ENCODE measurements at regions not wholly inside any gene's neighbourhood (a gene's known extent, or its start where the extent isn't known, plus 50 kb on each side); places are given as distances from the start of the nearest gene placed in this dataset.

DNA sequence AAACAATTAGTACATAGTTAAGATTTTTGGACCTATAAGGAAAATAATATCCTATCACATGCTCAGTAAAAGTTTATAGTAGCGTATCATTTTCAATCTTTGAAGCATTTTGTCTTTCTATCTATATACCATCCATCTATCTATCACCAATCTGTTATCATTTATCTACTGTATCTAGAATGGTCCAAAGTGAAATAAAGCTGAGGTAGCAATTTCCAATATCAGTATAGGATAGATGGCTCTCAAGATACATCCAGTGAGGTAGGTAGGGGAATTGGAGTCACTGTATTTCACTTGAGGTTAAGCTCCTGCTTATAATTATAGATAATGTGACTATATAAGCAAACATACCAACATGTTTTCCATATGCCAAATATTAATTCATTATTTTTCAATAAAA lies 889.1 kb upstream of the CTNND2 start:
- no peak for DNase-seq (ENCODE audit: low spot score)
- Mint-ChIP-seq H3K27me3 (ENCODE audit: unreplicated experiment) (peaks cover 7% of the 10 kb centered on the region), H3K27ac (ENCODE audit: unreplicated experiment) (no peak overlapping the region)

DNA sequence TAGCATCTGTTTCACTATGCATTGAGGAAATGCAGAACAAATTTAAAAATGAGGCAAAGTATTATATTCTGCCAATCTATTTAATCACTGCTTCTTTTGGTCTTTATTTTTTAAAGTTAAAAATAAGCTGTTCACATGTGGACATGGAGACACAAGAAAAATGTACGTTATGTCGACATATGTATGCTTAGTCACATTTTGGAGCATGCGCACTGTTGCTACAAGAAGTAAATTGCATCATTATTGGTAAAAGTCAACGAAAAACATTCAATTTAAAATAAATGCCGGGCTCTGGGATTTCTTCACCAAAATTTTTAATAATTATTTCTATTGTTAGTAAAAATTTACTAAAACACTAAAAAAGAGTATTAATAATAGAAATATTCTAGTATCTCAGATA lies 876.3 kb upstream of the CTNND2 start:
- no peaks in the 10 kb centered on the region for H3K36me3 Mint-ChIP-seq (ENCODE audit: low read depth, unreplicated experiment)
- H3K27me3 Mint-ChIP-seq (ENCODE audit: unreplicated experiment) = no peaks in the 10 kb centered on the region
- H3K9me3 Mint-ChIP-seq (ENCODE audit: unreplicated experiment) = no peaks in the 10 kb centered on the region
- no peak for DNase-seq (ENCODE audit: low spot score)
- H3K27ac Mint-ChIP-seq (ENCODE audit: unreplicated experiment) = no peak overlapping the region
- H3K4me3 Mint-ChIP-seq (ENCODE audit: unreplicated experiment) = no peak overlapping the region
- no peak for TF ChIP-seq CTCF (IDR thresholded peaks at IDR 0.05; ENCODE audit: unreplicated experiment)
- H3K4me1 Mint-ChIP-seq (ENCODE audit: unreplicated experiment) = peaks cover 3% of the 10 kb centered on the region

More for the DNA sequence above, 889.1 kb upstream of the CTNND2 start:
- Mint-ChIP-seq H3K4me3 (ENCODE audit: unreplicated experiment) (no peak overlapping the region), H3K36me3 (ENCODE audit: low read depth, unreplicated experiment) (peaks cover 19% of the 10 kb centered on the region), H3K4me1 (ENCODE audit: unreplicated experiment) (no peaks in the 10 kb centered on the region), H3K9me3 (ENCODE audit: unreplicated experiment) (no peaks in the 10 kb centered on the region)
- no peak for TF ChIP-seq CTCF (IDR thresholded peaks at IDR 0.05; ENCODE audit: unreplicated experiment)

- Mint-ChIP-seq H3K4me3 (ENCODE audit: unreplicated experiment) (no peak overlapping the region), H3K27me3 (ENCODE audit: unreplicated experiment) (no peaks in the 10 kb centered on the region)
Measured at GRCh38 chr5:12777342-12777741, 873.1 kb upstream of the CTNND2 start.

DNA sequence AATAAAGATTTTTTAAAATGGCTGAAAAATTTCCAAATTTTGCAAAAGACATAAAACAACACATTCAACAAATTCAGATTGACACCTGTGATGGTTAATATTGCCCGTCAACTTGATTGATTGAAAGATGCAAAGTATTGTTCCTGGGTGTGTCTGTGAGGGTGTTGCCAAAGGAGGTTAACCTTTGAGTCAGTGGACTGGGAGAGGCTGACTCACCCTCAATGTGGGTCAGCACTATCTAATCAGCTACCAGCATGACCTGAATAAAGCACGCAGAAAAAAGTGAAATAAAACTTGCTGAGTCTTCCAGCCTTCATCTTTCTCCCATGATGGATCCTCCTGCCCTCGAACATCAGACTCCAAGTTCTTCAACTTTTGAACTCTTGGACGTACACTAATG lies 868.0 kb upstream of the CTNND2 start:
- H3K27me3 Mint-ChIP-seq (ENCODE audit: unreplicated experiment) = no peaks in the 10 kb centered on the region
- TF ChIP-seq CTCF (IDR thresholded peaks at IDR 0.05; ENCODE audit: unreplicated experiment) = no peak
- no peak for DNase-seq (ENCODE audit: low spot score)
- H3K4me1 Mint-ChIP-seq (ENCODE audit: unreplicated experiment) = peaks cover 2% of the 10 kb centered on the region
- no peak overlapping the region for H3K27ac Mint-ChIP-seq (ENCODE audit: unreplicated experiment)
- no peaks in the 10 kb centered on the region for H3K9me3 Mint-ChIP-seq (ENCODE audit: unreplicated experiment)
- no peak overlapping the region for H3K4me3 Mint-ChIP-seq (ENCODE audit: unreplicated experiment)
- no peaks in the 10 kb centered on the region for H3K36me3 Mint-ChIP-seq (ENCODE audit: low read depth, unreplicated experiment)

More at GRCh38 chr5:12777342-12777741, 873.1 kb upstream of the CTNND2 start:
- Mint-ChIP-seq H3K27ac (ENCODE audit: unreplicated experiment) (no peak overlapping the region), H3K36me3 (ENCODE audit: low read depth, unreplicated experiment) (no peaks in the 10 kb centered on the region), H3K9me3 (ENCODE audit: unreplicated experiment) (no peaks in the 10 kb centered on the region), H3K4me1 (ENCODE audit: unreplicated experiment) (peaks cover 3% of the 10 kb centered on the region)
- DNase-seq (ENCODE audit: low spot score) = no peak
- no peak for TF ChIP-seq CTCF (IDR thresholded peaks at IDR 0.05; ENCODE audit: unreplicated experiment)

GRCh38 chr5:12759377-12759776 lies 855.1 kb upstream of the CTNND2 start:
- Mint-ChIP-seq H3K36me3 (ENCODE audit: low read depth, unreplicated experiment) (no peaks in the 10 kb centered on the region), H3K4me1 (ENCODE audit: unreplicated experiment) (no peaks in the 10 kb centered on the region), H3K27ac (ENCODE audit: unreplicated experiment) (no peak overlapping the region), H3K9me3 (ENCODE audit: unreplicated experiment) (no peaks in the 10 kb centered on the region), H3K4me3 (ENCODE audit: unreplicated experiment) (no peak overlapping the region), H3K27me3 (ENCODE audit: unreplicated experiment) (no peaks in the 10 kb centered on the region)
- DNase-seq (ENCODE audit: low spot score) = no peak
- no peak for TF ChIP-seq CTCF (IDR thresholded peaks at IDR 0.05; ENCODE audit: unreplicated experiment)
